Neuronal stem cell (in vitro differentiated cells): ENCODE measurements at regions not wholly inside any gene's neighbourhood (a gene's known extent, or its start where the extent isn't known, plus 50 kb on each side); places are given as distances from the start of the nearest gene placed in this dataset.

Experiments
- DNase-seq: peaks from one replicate; pipeline ENCODE4 v3.0.0-alpha.2; 2013; ENCODE audit warnings: low spot score
- H2AFZ ChIP-seq: one replicate; pipeline ENCODE4 v1.6.1; 2013; ENCODE audit warnings: mild to moderate bottlenecking, low read length, inconsistent platforms
- H2AK5ac ChIP-seq: 2 replicates; pipeline ENCODE4 v1.6.1; 2013; ENCODE audit warnings: low read depth, mild to moderate bottlenecking, inconsistent platforms, low read length, moderate library complexity, mixed read lengths
- H2BK120ac ChIP-seq: 2 replicates; pipeline ENCODE4 v1.6.1; 2013; ENCODE audit warnings: low read depth, mild to moderate bottlenecking, inconsistent platforms, low read length, moderate library complexity, mixed read lengths
- H2BK12ac ChIP-seq: one replicate; pipeline ENCODE4 v1.6.1; 2013; ENCODE audit warnings: low read length, inconsistent platforms
- H2BK15ac ChIP-seq: 2 replicates; pipeline ENCODE4 v1.6.1; 2013; ENCODE audit warnings: mild to moderate bottlenecking, low read length, inconsistent platforms, mixed read lengths
- H2BK5ac ChIP-seq: one replicate; pipeline ENCODE4 v1.6.1; 2013; ENCODE audit warnings: inconsistent platforms, mild to moderate bottlenecking, low read length, moderate library complexity
- H3K14ac ChIP-seq: one replicate; pipeline ENCODE4 v1.6.1; 2013; ENCODE audit warnings: low read length, inconsistent platforms
- H3K18ac ChIP-seq: 2 replicates; pipeline ENCODE4 v1.6.1; 2013; ENCODE audit warnings: low read length, inconsistent platforms
- H3K23ac ChIP-seq: 2 replicates; pipeline ENCODE4 v1.6.1; 2013; ENCODE audit warnings: low read depth, mild to moderate bottlenecking, mixed read lengths, low read length, inconsistent platforms; ENCODE audit not compliant: poor library complexity
- H3K27ac ChIP-seq: replicated peaks from 3 replicates; pipeline ENCODE4 v1.5.1; 2013; ENCODE audit warnings: low read length, inconsistent platforms
- H3K27me3 ChIP-seq, 3 experiments: 2 replicates each; pipeline ENCODE4 v1.6.1; 2013; ENCODE audit warnings: low read length in 3 of 3, mild to moderate bottlenecking in 2 of 3, inconsistent platforms in 1 of 3, low read depth in 1 of 3, mixed read lengths in 1 of 3, moderate library complexity in 1 of 3; ENCODE audit not compliant: control insufficient read depth in 3 of 3, insufficient read depth in 3 of 3
- H3K36me3 ChIP-seq, 2 donors: replicated peaks in 1 of 2; 2 replicates each; pipeline ENCODE4 v1.6.1; 2013; ENCODE audit warnings: low read length in 2 of 2; ENCODE audit not compliant: control insufficient read depth in 2 of 2, insufficient read depth in 2 of 2
- H3K4ac ChIP-seq: 2 replicates; pipeline ENCODE4 v1.6.1; 2013; ENCODE audit warnings: inconsistent platforms, mild to moderate bottlenecking, low read length, moderate library complexity
- H3K4me1 ChIP-seq, 2 donors: 1 replicate in 1 of 2; 2 replicates in 1 of 2; pipeline ENCODE4 v1.6.1; 2013; ENCODE audit warnings: low read length in 2 of 2, low read depth in 1 of 2; ENCODE audit not compliant: control insufficient read depth in 2 of 2, insufficient read depth in 1 of 2
- H3K4me2 ChIP-seq: one replicate; pipeline ENCODE4 v1.6.1; 2013; ENCODE audit warnings: mild to moderate bottlenecking, low read length, inconsistent platforms; ENCODE audit not compliant: insufficient read depth, poor library complexity, severe bottlenecking
- H3K4me3 ChIP-seq, 2 donors: 2 replicates each; pipeline ENCODE4 v1.5.1; 2013; ENCODE audit warnings: low read length in 2 of 2, mild to moderate bottlenecking in 2 of 2, inconsistent platforms in 1 of 2, moderate library complexity in 1 of 2
- H3K79me1 ChIP-seq: one replicate; pipeline ENCODE4 v1.6.1; 2013; ENCODE audit warnings: low read depth, mild to moderate bottlenecking, inconsistent platforms, low read length, moderate library complexity
- H3K9ac ChIP-seq: one replicate; pipeline ENCODE4 v1.6.1; 2013; ENCODE audit warnings: mild to moderate bottlenecking, low read depth, low read length, inconsistent platforms; ENCODE audit not compliant: poor library complexity
- H3K9me3 ChIP-seq, 2 donors: replicated peaks in 1 of 2; 2 replicates each; pipeline versions ENCODE3 to v1.6.1; 2013; ENCODE audit warnings: low read length in 2 of 2, mild to moderate bottlenecking in 2 of 2, inconsistent platforms in 1 of 2, low read depth in 1 of 2, mixed read lengths in 1 of 2, moderate library complexity in 1 of 2; ENCODE audit not compliant: control insufficient read depth in 2 of 2, insufficient read depth in 1 of 2
- H4K8ac ChIP-seq: one replicate; pipeline ENCODE4 v1.6.1; 2013; ENCODE audit warnings: low read depth, mild to moderate bottlenecking, inconsistent platforms, low read length, moderate library complexity
- H4K91ac ChIP-seq: one replicate; pipeline ENCODE4 v1.6.1; 2013; ENCODE audit warnings: low read length, low read depth, mild to moderate bottlenecking, inconsistent platforms; ENCODE audit not compliant: poor library complexity
- WGBS, 2 donors: extraction: QIAGEN DNeasy Blood & Tissue Kit; methylation state at CpG; one replicate each; pipeline ENCODE4 v1.1.7; 2013; ENCODE audit warnings: missing lambda C conversion rate in 2 of 2, mixed read lengths in 1 of 2; ENCODE audit not compliant: insufficient read length in 2 of 2, insufficient replicate concordance in 1 of 2; ENCODE audit errors: extremely low coverage in 2 of 2; 5-methylcytosine and 5-hydroxymethylcytosine counted together

- Histone ChIP-seq H2AFZ (no peak overlapping the region), H3K27me3 (no peaks in the 10 kb centered on the region), H3K9ac (no peak overlapping the region), H3K4me1 (no peaks in the 10 kb centered on the region), H3K18ac (no peak overlapping the region), H2BK15ac (no peak overlapping the region), H3K4me2 (no peak overlapping the region), H3K9me3 (peaks cover 0 to 4% of the 10 kb centered on the region in 2 donors), H4K8ac (no peak overlapping the region), H3K14ac (no peak overlapping the region), H3K4me3 (no peak overlapping the region), H3K36me3 (no peaks in the 10 kb centered on the region), H2BK12ac (no peak overlapping the region), H2AK5ac (no peak overlapping the region), H3K79me1 (no peaks in the 10 kb centered on the region), H3K27ac (no peak overlapping the region), H4K91ac (no peak overlapping the region), H2BK5ac (no peak overlapping the region), H2BK120ac (no peak overlapping the region), H3K23ac (no peak overlapping the region), H3K4ac (no peak overlapping the region)
- no peak for DNase-seq
Measured at GRCh38 chr3:74054566-74054965, 429.8 kb upstream of the PDZRN3 start.

- no peaks in the 10 kb centered on the region for H3K36me3 ChIP-seq
- H3K4me3 ChIP-seq, result no peak overlapping the region
Measured at GRCh38 chr3:74053970-74054516, 429.3 kb upstream of the PDZRN3 start.

GRCh38 chr3:74049444-74049843 is 424.7 kb upstream of the PDZRN3 start:
- Histone ChIP-seq H3K27me3 (no peaks in the 10 kb centered on the region), H2AFZ (no peak overlapping the region), H4K8ac (no peak overlapping the region), H3K4me2 (no peak overlapping the region), H4K91ac (no peak overlapping the region), H3K36me3 (no peaks in the 10 kb centered on the region), H3K23ac (no peak overlapping the region), H3K9ac (no peak overlapping the region), H3K9me3 (peaks cover 0 to 4% of the 10 kb centered on the region in 2 donors), H2BK5ac (no peak overlapping the region), H2BK15ac (no peak overlapping the region), H2BK120ac (no peak overlapping the region), H3K4me3 (no peak overlapping the region), H3K27ac (no peak overlapping the region), H3K4me1 (no peaks in the 10 kb centered on the region), H2BK12ac (no peak overlapping the region), H3K18ac (no peak overlapping the region), H3K4ac (no peak overlapping the region), H2AK5ac (no peak overlapping the region), H3K14ac (no peak overlapping the region), H3K79me1 (no peaks in the 10 kb centered on the region)
- no CpG with 5 or more reads among the region's 5 CpGs for WGBS, 2 donors
- DNase-seq, result no peak

More at GRCh38 chr3:74053970-74054516, 429.3 kb upstream of the PDZRN3 start:
- Histone ChIP-seq H3K4me1 (no peaks in the 10 kb centered on the region), H4K8ac (no peak overlapping the region), H4K91ac (no peak overlapping the region), H3K27me3 (no peaks in the 10 kb centered on the region), H2AK5ac (no peak overlapping the region), H2BK120ac (no peak overlapping the region), H3K4ac (no peak overlapping the region), H2BK12ac (no peak overlapping the region), H3K18ac (no peak overlapping the region), H3K4me2 (no peak overlapping the region), H3K27ac (no peak overlapping the region), H3K9me3 (peaks cover 0 to 4% of the 10 kb centered on the region in 2 donors), H2BK15ac (no peak overlapping the region), H2BK5ac (no peak overlapping the region), H3K23ac (no peak overlapping the region), H3K14ac (no peak overlapping the region), H3K9ac (no peak overlapping the region), H3K79me1 (no peaks in the 10 kb centered on the region), H2AFZ (no peak overlapping the region)
- DNase-seq, result no peak

- Histone ChIP-seq H3K9me3 (peaks cover 0 to 4% of the 10 kb centered on the region in 2 donors), H2BK120ac (no peak overlapping the region), H2AFZ (no peak overlapping the region), H3K4me2 (no peak overlapping the region), H3K14ac (no peak overlapping the region), H3K9ac (no peak overlapping the region), H3K4ac (no peak overlapping the region), H3K18ac (no peak overlapping the region), H3K79me1 (no peaks in the 10 kb centered on the region), H3K36me3 (no peaks in the 10 kb centered on the region), H4K91ac (no peak overlapping the region), H2BK12ac (no peak overlapping the region), H3K4me1 (no peaks in the 10 kb centered on the region), H2BK15ac (no peak overlapping the region), H3K23ac (no peak overlapping the region), H3K4me3 (no peak overlapping the region), H3K27me3 (no peaks in the 10 kb centered on the region), H2BK5ac (no peak overlapping the region), H2AK5ac (no peak overlapping the region), H3K27ac (no peak overlapping the region), H4K8ac (no peak overlapping the region)
- DNase-seq, result no peak
Measured at GRCh38 chr3:74048699-74049098, 424.0 kb upstream of the PDZRN3 start.
